Stimulated activated naive CD4-positive, alpha-beta T cell (primary cell): ENCODE measurements at regions not wholly inside any gene's neighbourhood (a gene's known extent, or its start where the extent isn't known, plus 50 kb on each side); places are given as distances from the start of the nearest gene placed in this dataset.
"Not testable (repeated sequence)": the region's sequence is repeated elsewhere in the genome, so short reads cannot be mapped to it uniquely, and the experiment has no call there.

Experiments
- DNase-seq, 6 experiments: peaks; one replicate each; lab custom pipeline; 2025; lab: John Stamatoyannopoulos, UW

GRCh38 chr14:59058776-59059175, 129.7 kb upstream of the DAAM1 start:
- not testable (repeated sequence) for DNase-seq

- DNase-seq: no peak
These were observed 127.6 kb upstream of the DAAM1 start for GRCh38 chr14:59060841-59061240.

GRCh38 chr14:59061292-59061691, 127.2 kb upstream of the DAAM1 start:
- DNase-seq: no peak

GRCh38 chr14:59063259-59063658, 125.2 kb upstream of the DAAM1 start:
- DNase-seq: no peak

- no peak for DNase-seq
These were observed 121.2 kb upstream of the DAAM1 start for GRCh38 chr14:59067127-59067894.

- DNase-seq: no peak
These were observed 119.2 kb upstream of the DAAM1 start for GRCh38 chr14:59069163-59069854.

GRCh38 chr14:59075506-59075905, 113.0 kb upstream of the DAAM1 start:
- no peak for DNase-seq

- DNase-seq: no peak
These were observed 106.7 kb upstream of the DAAM1 start for GRCh38 chr14:59081720-59082119.

GRCh38 chr14:59085207-59085739, 103.2 kb upstream of the DAAM1 start:
- DNase-seq: no peak

GRCh38 chr14:59086241-59086882, 102.1 kb upstream of the DAAM1 start:
- DNase-seq: no peak

- no peak for DNase-seq
These were observed 101.2 kb upstream of the DAAM1 start for GRCh38 chr14:59087240-59087639.

GRCh38 chr14:59087711-59088110, 100.8 kb upstream of the DAAM1 start:
- no peak for DNase-seq

GRCh38 chr14:59090572-59090971, 97.9 kb upstream of the DAAM1 start:
- DNase-seq: peak in 3 of 6 experiments; percentile 17 to 54 (median 21)

- no peak for DNase-seq
These were observed 97.1 kb upstream of the DAAM1 start for GRCh38 chr14:59091404-59091803.

- DNase-seq: no peak
These were observed 96.5 kb upstream of the DAAM1 start for GRCh38 chr14:59091976-59092375.

- DNase-seq: no peak
These were observed 94.6 kb upstream of the DAAM1 start for GRCh38 chr14:59093902-59094301.

GRCh38 chr14:59096303-59096702, 92.2 kb upstream of the DAAM1 start:
- DNase-seq: no peak

GRCh38 chr14:59097681-59098080, 90.8 kb upstream of the DAAM1 start:
- no peak for DNase-seq

- DNase-seq: no peak
These were observed 90.1 kb upstream of the DAAM1 start for GRCh38 chr14:59098377-59098776.

- DNase-seq: no peak
These were observed 88.3 kb upstream of the DAAM1 start for GRCh38 chr14:59100205-59100604.

GRCh38 chr14:59101476-59101875, 87.0 kb upstream of the DAAM1 start:
- no peak for DNase-seq

GRCh38 chr14:59103396-59103795, 85.1 kb upstream of the DAAM1 start:
- DNase-seq: no peak

GRCh38 chr14:59107819-59108218, 80.6 kb upstream of the DAAM1 start:
- DNase-seq: no peak
